HG02642 (cell line): ENCODE measurements at regions not wholly inside any gene's neighbourhood (a gene's known extent, or its start where the extent isn't known, plus 50 kb on each side); places are given as distances from the start of the nearest gene placed in this dataset.
"Not testable (repeated sequence)": the region's sequence is repeated elsewhere in the genome, so short reads cannot be mapped to it uniquely, and the experiment has no call there.

Experiments used
- ATAC-seq: cut with Tn5 transposase; IDR thresholded peaks from one replicate; pipeline ENCODE4 v1.9.1; 2021; ENCODE audit warnings: mild to moderate bottlenecking; ENCODE audit not compliant: unreplicated experiment, poor library complexity

- no peak for ATAC-seq
Measured at GRCh38 chrX:5708251-5708650, 520.4 kb downstream of the NLGN4X start.

- no peak for ATAC-seq
Measured at GRCh38 chrX:5702890-5703289, 525.8 kb downstream of the NLGN4X start.

GRCh38 chrX:5695971-5696370, 532.7 kb downstream of the NLGN4X start:
- ATAC-seq, result no peak

GRCh38 chrX:5683996-5684395, 544.7 kb downstream of the NLGN4X start:
- ATAC-seq, result no peak

GRCh38 chrX:5681159-5681558, 547.5 kb downstream of the NLGN4X start:
- peak; percentile 43 for ATAC-seq

- ATAC-seq, result no peak
Measured at GRCh38 chrX:5674036-5674435, 554.6 kb downstream of the NLGN4X start.

- no peak for ATAC-seq
Measured at GRCh38 chrX:5672099-5672498, 556.6 kb downstream of the NLGN4X start.

- ATAC-seq, result not testable (repeated sequence)
Measured at GRCh38 chrX:5666689-5667088, 562.0 kb downstream of the NLGN4X start.

- no peak for ATAC-seq
Measured at GRCh38 chrX:5656544-5656943, 572.1 kb downstream of the NLGN4X start.

GRCh38 chrX:5650904-5651303, 577.8 kb downstream of the NLGN4X start:
- no peak for ATAC-seq

GRCh38 chrX:5648941-5649568, 579.6 kb downstream of the NLGN4X start:
- no peak for ATAC-seq

GRCh38 chrX:5646818-5647217, 581.8 kb downstream of the NLGN4X start:
- peak; percentile 99 for ATAC-seq

GRCh38 chrX:5644776-5645175, 583.9 kb downstream of the NLGN4X start:
- ATAC-seq, result no peak

GRCh38 chrX:5640071-5640470, 588.6 kb downstream of the NLGN4X start:
- ATAC-seq, result no peak

GRCh38 chrX:5638572-5638971, 590.1 kb downstream of the NLGN4X start:
- no peak for ATAC-seq

- no peak for ATAC-seq
Measured at GRCh38 chrX:5632887-5633286, 595.8 kb downstream of the NLGN4X start.

- no peak for ATAC-seq
Measured at GRCh38 chrX:5632061-5632614, 596.5 kb downstream of the NLGN4X start.

GRCh38 chrX:5617666-5618065, 611.0 kb downstream of the NLGN4X start:
- no peak for ATAC-seq

GRCh38 chrX:5595570-5595969, 633.1 kb downstream of the NLGN4X start:
- ATAC-seq, result no peak

- ATAC-seq, result no peak
Measured at GRCh38 chrX:5586726-5587125, 641.9 kb downstream of the NLGN4X start.

- ATAC-seq, result no peak
Measured at GRCh38 chrX:5575407-5575806, 653.3 kb downstream of the NLGN4X start.

- no peak for ATAC-seq
Measured at GRCh38 chrX:5568934-5569333, 659.7 kb downstream of the NLGN4X start.
